Iris pigment epithelial cell (primary cell): ENCODE measurements at regions not wholly inside any gene's neighbourhood (a gene's known extent, or its start where the extent isn't known, plus 50 kb on each side); places are given as distances from the start of the nearest gene placed in this dataset.

ENCODE experiments used
- DNase-seq: peaks from one replicate; pipeline ENCODE4 v3.0.0-alpha.2; 2011; ENCODE audit warnings: low read depth

DNA sequence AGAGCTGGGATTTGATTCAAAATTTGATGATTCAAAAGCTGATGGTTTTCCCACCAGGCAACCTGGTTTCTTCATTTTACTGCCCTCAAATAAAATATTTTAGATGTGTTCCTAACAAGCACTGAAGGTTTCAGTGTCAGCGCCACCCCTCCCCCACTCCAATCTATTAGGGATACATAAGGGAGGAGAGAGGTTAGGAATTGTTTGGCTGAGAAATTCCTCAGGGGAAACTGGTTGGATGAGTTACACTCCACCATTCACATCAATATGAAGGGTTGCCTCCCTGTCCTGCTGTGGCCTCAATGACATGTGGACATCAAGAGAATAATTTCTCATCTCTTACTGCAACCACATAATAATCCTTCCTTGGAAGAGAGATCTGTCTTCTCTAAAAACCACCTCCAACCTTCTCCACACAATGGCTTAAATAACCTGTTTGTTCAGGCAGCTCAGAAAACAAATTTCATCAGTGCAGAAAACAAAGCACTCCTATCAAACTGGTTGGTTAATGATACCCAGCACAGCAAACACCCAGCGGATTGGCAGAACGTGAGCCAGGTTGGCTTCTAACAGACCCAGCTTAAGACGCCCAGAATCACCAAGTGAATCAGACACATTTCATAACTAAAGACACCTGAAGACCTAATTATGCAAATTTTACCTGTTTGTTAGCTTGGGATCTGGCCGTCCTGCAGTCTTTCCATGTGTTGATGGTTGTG, 136.0 kb upstream of the SGK1 start:
- no peak for DNase-seq

DNA sequence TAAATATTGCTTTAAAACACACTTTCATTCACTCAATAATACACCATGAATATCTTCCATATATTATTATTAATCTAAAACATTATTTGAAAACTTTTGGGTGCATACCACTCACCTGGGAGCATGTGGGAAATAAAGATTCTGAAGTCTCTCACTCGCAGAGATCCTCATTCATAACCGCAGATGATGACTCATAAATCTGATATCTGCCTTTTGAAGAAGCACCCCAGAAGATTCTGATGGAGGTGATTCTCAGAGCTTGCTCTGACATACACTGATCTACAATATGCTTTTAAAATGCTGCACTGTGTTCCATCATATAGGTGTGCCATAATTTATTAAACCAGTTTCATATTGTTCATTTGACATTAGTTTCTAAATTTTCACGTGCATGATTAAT, 135.0 kb upstream of the SGK1 start:
- no peak for DNase-seq

DNA sequence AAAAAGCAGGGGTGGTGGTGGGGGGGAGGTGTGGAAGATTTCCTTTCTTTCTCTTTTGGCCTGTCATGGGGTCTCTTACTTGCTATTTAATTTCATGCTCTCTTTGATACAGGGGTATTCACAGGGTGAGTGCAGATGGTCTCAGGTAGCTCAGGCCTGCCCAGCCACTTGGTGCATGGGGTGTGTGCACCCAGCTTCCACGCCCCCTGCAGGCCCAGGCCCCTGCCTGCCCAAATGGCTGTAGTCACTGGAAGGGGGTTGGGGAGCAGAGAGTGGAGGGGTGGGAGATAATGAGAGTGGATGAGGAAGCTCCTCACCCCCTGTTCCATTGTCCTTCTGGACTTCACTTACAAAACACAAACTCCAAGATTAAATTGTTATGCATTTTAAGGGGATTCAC, 133.6 kb upstream of the SGK1 start:
- no peak for DNase-seq

DNA sequence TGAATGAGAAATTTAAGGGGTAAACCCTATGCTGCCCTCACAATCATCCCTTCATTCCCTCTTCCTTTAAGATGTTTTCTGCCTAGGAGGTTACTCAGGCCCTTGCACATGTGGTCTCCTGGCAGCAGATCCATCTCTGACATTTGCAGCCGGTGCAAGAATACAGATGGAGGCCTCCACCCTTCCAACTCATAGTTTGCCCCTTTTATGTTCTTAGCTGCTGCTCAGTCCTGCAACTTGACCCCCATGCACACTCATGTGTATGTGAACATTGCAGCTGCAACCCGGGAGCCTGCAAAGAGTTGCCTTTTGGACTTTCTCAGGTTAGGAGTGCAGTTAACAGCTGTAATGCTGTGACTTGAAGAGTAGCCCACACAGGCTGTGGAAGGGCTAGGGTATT, 131.9 kb upstream of the SGK1 start:
- no peak for DNase-seq

DNA sequence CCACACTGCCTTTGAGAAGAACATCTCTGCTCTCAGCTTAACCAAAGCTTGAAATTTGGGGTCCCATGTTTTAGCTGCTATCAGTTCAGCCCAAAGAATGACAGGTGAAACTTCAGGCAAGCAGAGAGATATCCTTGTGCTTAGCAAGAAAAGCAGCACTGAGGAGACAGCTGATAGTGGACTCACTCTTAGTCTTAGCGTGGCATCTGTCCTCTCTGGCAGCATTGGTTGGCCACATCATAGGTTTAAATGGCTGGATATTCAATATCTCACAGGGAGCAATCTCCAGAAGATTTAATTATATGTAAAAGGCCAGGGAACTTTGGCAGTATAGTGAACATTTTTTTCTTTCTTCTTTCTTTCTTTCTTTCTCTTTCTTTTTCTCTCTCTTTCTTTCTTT, 131.1 kb upstream of the SGK1 start:
- DNase-seq, result no peak

DNA sequence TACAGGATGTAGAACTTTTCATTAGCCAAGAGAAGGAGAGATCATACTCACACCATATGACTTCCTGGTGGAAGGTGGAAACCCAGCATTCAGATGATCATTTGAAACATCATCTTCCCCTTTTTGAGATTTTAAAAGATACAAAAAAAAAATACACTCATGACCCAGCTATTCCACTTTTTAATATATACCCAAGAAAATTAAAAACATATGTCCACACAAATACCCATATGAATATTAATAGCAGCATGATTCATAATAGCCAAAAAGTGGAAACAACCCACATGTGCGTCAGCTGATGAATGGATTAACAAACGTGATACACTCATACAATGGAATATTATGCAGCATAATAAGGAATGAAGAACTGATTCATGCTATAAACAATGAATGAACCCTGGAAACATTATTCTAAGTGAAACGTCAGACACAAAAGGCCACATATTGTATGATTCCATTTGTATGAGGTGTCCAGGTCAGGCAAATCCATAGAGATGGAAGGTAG, 130.0 kb upstream of the SGK1 start:
- DNase-seq, result peak; percentile 88

DNA sequence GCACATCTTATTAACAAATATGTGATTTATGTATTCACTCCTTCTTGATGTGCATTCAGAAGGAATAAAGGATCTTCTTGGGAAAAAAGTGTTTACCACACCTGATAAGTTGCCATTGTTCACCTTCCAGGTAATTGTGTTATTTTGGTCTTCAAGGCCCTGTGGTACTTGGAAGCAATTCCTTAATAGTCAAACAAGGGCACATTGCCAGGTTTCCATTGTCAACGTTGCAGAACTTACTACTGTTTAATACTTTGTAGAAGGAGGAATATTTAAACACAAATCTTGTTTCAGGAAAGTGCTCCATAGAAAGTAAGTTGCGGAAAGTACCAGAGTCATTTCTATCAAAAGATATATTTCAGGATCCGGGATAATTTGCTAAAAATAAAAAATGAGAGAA, 129.5 kb upstream of the SGK1 start:
- peak; percentile 56 for DNase-seq

DNA sequence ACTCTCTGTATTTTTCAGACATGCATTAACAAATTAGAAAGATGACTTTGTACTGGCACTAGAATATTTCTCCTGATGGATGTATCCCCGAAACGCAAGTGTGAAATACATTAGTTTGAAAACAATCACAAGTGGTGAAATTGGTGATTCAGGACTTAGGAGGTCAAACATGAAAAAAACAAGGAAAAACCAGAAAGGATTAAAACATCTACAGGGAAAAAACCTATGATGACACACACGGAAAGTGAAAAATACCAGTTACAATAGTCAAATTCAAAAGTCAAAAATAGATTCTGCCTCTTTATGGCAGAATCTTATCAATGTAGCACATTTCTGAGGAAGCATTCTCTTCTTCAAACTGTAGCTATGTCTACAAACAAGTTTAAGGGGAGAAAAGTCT, 129.0 kb upstream of the SGK1 start:
- no peak for DNase-seq

DNA sequence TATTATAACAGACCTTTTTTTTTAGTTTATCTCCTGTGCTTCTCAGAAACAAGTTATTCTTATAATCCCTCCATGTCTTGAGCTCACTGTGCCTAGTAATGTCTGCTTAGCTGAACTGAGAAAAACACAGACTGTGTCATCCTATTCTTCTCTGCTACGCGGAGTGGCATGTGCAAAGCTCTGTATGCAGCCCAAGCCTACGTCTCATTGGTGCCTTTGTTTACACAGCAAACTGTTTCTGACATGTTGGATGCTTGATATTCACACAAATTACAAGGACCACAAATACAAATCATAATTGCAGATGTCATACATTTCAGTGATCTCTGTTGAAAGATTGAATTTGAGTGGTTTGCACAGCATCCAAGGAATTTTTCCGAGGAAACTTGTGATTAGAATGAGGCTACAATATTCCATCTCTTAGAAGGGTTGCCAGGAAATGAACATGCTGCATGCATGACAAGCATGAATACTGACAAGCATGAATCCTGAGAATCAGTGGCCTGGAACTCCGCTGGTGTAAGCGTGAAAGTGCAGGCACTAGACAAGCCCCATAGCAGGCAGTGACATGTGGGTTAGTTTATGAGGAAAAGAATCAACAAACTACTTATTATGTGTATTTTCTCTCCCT, 128.4 kb upstream of the SGK1 start:
- DNase-seq, result no peak

DNA sequence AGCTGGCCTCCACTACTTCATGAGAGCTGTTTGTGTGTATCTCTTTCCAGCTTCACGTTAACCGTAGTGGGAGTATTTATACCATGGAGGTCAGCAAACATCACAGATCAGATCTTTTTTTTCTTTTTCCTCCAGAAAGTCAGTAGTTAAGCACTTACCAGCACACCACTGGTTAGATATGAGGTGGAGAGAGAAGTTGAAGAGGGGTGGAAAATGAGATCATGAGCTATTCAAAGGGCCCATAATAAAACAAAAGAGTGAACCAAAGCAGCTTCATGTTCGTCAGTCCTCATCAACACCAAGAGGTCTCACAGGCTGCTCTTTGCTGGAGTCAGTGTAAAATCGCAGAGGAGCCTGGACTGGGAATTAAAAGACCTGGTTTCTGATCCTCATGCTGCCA, 125.1 kb upstream of the SGK1 start:
- no peak for DNase-seq

DNA sequence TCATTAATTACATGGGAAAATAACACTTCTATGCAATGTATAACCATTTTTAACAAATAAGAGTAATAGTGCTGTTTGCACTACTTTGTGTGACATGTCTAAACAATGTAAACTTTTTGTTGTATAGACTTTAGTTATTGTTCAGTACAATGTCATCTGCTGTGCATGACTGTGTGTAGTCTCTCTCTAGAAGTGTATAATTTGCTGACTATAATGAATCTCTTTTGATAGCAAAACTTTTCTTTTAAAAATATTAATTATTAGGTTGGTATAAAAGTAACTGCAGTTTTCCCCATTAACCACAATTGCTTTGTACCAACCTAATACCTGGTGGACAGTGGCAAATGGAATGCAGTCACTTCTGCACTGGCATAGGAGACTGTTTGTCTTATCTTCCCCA, 124.2 kb upstream of the SGK1 start:
- DNase-seq, result no peak

DNA sequence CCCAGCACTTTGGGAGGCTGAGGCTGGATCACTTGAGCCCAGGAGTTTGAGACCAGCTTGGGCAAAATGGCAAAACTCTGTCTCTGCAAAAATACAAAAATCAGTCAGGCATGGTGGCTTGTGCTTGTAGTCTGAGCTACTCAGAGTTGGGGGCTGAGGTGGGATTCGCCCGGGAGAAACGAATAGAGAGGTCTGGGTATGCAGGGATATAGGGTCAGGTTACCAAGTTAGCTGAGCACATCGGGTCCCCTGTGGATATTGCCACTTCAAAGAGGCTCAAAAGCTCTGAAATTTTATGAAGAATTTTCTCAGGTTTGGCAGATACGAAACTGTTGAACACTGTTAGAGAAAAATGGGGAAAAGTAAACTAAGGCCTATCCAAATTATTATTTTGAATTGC, 120.9 kb upstream of the SGK1 start:
- no peak for DNase-seq

DNA sequence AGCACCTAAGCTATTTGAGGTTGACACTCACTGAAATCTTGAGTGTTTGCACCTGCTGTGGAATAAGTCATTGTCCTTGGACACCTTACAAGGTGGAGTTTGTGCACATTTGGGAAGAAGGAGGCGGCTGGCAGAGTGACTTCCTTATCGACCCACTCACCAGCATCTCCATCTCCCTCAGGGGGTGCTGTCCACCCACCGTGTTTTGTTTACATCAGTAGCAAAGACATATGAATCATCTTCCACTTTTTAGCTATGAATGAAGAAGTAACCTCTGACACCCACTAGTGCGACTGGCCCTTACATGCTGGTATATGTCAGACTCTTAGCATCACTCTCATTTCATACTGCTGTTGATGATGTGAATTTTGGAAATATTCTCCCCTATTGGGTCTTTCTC, 119.5 kb upstream of the SGK1 start:
- peak; percentile 72 for DNase-seq

DNA sequence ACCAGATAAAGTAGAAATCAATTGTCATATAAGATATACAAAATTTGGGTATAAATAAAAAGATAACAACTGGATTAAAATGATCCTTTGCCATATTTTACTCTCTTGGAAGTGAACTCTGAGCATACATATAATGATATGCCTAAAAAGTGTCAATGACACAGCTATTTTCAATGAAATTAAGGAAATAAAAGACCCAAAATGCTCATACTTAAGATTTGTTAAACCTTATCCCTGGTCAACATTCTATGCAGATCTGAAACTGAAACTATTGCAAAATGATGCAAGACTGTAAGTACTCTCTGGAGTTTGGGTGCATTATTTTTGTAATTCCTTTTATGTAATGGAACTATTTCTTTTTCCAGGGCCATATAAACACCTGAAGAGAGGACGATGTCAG, 119.0 kb upstream of the SGK1 start:
- DNase-seq, result peak; percentile 78

DNA sequence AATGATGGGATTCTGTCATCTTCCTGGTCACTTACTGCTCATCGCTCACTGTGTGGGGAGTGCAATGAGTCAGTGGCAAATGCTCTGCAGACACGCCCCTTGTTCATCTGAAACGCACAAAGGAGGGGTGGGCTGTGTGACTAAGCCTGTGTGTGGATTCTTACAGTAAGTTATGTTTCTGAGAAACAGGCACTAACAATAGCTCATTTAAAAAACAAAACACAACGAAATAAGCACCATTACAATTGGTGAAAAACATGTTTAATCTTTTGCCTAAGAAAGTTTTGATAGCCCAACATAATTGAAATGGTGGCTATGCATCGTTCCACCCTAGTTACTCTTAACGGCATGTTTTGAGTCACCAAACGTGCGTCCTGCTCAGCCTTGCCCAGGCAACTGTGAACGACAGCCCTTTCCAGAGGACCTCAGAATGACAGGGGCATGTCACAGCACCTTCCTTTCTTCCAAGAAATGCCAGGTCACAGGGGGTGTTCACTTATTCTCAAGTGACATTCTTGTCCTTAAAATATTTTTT, 118.4 kb upstream of the SGK1 start:
- DNase-seq, result peak; percentile 99

DNA sequence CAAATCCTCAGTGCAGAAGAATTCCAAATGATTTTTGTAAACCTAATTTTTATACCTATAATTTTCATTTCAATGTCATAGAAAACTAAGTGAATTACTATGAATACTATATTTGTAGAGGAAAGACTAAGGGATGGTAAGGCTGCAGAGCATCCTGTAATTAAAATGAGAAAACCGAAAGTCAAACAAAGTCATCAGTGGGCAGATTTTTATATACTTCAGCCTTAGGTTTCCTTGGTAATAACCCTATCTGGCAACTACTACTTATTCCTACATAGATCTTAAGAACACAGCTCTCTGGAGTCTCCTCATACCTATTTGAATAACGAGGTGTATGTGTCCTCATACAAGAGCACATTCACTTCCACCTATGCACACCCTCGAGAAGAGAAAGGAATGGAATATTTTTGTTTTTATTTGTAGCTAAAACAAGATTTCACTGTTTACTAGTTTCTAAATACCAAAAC, 117.9 kb upstream of the SGK1 start:
- no peak for DNase-seq

DNA sequence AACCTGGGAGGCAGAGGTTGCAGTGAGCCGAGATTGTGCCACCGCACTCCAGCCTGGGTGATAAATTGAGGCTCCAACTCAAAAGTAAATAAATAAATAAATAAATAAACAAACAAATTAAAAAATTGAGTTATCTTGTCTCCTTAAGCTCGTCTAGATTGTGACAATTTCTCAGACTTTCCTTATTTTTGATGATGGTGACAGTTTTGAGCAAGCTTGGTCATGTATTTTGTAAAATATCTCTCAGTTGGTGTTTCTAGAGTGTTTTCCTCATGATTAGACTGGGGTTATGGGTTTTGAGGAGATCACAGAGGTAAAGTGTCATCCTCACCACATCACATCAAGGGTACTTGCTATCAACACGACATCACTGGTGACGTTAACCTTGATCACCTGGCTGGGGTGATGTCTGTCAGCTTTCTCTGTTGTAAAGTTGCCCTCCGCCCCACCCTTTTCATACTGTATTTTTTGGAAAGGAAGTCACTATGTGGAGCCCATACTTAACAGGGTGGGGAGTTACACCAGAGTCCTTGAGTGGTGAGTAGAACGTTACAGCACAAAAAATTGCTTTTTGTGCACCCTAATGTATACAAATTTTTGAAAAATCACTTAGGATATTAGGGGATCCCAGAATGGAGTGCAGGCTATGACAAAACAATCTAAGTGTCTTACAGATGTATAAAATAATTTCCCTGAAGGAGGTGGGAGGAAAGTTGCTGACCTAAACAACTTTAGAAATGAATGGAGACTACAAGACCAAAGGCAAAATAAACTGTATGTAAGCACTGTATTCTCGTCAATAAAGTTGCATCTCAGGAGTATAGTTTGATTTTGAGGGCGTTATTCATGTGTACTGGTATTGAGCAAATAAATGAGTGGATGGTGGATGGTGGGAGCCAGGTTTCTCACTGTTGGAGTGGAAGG, 116.4 kb upstream of the SGK1 start:
- DNase-seq, result no peak

DNA sequence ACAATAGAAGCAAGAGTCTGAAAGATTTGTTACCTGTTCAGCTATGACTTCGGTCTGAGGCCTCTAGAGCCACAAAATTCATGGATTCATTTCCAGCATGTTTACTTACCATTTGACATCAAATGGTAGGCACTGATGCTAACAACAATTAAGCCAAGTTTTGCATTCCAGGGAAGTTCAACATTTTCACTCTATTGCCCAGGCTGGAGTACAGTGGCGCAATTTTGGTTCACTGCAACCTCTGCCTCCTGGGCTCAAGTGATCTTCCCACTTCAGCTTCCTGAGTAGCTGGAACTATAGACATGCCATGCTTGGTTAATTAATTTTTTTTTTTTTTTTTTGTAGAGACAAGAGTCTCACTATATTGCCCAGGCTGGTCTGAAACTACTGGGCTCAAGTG, 114.1 kb upstream of the SGK1 start:
- no peak for DNase-seq

DNA sequence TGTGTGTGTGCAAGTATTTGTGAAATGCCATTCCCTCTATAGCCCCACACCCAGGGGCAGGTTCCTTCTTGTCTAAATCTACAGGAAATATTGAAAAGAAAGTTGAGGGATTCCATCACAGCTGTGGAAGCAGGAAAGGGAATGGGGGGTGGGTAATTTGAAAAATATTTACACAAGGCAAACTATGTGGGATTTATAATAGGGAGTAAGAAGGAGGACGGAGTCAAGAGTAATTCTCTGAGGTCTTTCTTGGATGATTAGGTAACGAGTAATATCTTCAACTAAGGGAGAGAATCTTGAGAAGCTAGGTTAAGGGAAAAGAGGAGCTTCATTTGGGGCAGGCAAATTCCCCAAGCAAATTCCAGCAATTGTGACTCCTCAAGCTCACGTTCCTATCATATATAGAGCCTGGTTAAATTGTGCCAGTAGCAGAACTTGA, 113.5 kb upstream of the SGK1 start:
- no peak for DNase-seq

DNA sequence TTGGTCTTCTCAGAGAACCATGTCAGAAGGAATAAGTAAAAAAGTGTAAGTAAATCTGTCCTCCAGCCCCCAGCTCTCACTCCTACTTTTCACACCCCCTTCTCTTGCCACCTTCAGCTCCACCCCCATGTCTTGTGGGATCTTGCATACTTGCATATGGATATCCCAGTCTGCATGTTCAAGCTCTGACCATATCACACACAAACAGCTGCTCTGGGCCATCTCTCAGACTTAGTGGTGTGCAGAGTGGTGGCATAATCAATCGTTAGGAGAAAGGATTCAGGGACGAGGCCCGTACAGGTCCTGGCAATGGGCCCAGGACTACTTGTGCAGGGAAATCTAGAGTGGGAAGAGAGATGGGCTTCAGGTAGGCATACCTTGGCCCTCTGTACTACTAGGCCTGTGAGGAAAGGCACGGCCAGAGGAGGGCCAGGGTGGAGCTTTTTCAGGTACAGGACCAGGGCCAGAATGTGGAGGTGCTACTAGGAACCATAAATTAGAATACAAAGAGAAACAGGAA, 112.0 kb upstream of the SGK1 start:
- no peak for DNase-seq

DNA sequence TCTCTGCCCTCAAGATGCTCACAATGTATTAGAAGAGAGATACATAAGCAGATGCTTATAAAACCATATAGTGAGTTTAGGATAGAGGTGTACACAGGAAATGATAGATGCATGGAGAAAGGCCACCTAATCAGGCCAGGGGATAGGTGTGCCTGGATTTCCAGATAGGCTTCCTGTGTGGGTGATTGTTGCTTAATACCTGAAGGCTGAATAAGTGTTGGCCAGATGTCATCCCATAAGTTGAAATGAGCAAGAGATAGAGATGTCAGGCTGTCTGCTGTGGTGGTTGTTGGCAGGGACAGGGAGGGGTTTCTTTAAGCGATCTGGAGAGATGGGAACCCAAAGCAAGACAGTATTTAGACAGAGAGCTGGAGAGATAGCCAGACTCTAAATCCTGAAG, 109.8 kb upstream of the SGK1 start:
- peak; percentile 14 for DNase-seq

DNA sequence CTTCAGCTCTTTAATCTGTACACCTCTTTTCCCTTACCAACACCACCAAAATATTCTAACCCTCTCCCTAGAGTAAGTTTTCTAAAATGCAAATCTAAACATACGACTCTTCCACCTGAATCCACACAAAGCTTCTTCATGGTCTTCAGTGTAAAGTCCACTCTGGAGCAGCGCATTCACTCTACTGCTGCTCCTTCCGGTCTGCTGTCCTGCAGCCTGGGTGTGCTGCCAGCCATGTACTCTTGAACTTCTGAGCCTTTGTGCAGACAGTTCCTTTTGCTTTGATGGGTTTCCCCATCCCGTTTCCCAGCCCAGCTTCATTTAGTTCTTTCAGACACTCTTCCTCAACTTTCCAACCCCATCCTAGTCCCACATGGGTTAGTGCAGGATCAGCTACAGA, 108.7 kb upstream of the SGK1 start:
- DNase-seq, result no peak
